SK-N-MC (cell line): ENCODE measurements at regions not wholly inside any gene's neighbourhood (a gene's known extent, or its start where the extent isn't known, plus 50 kb on each side); places are given as distances from the start of the nearest gene placed in this dataset.

Experiments used
- EZH2 ChIP-seq: fragments of 200-600 bp; sonication (generic); IDR thresholded peaks from one replicate; pipeline ENCODE4 v1.6.1; 2017; ENCODE audit warnings: antibody characterized with exemption
- POLR2AphosphoS5 ChIP-seq: IDR thresholded peaks from 2 replicates; pipeline ENCODE4 v1.6.1; 2012; ENCODE audit warnings: mild to moderate bottlenecking, low read depth, low read length, borderline replicate concordance

GRCh38 chr10:57188846-57189245 is 827.8 kb upstream of the ZWINT start:
- TF ChIP-seq EZH2, result no peak
- TF ChIP-seq POLR2AphosphoS5, result no peak
